NB4 (cell line): ENCODE measurements at regions not wholly inside any gene's neighbourhood (a gene's known extent, or its start where the extent isn't known, plus 50 kb on each side); places are given as distances from the start of the nearest gene placed in this dataset.

Experiments used
- DNase-seq: peaks from one replicate; pipeline ENCODE4 v3.0.0; 2010; ENCODE audit warnings: low read depth
- H3K4me3 ChIP-seq: one replicate; pipeline ENCODE4 v1.5.1; 2011; ENCODE audit warnings: mild to moderate bottlenecking, low read depth, low read length, moderate library complexity
- CTCF ChIP-seq: IDR thresholded peaks from one replicate; pipeline ENCODE4 v1.5.1; 2012; ENCODE audit warnings: low read depth, low read length
- MAX ChIP-seq: IDR thresholded peaks from 2 replicates; pipeline ENCODE4 v1.6.1; 2011; ENCODE audit warnings: low read depth, low read length
- MYC ChIP-seq: IDR thresholded peaks from 2 replicates; pipeline ENCODE4 v1.6.1; 2011; ENCODE audit warnings: low read depth, low read length
- POLR2A ChIP-seq: IDR thresholded peaks from 2 replicates; pipeline ENCODE4 v1.6.1; 2011; ENCODE audit warnings: mild to moderate bottlenecking; ENCODE audit not compliant: insufficient read length; ENCODE audit errors: extremely low read depth

GRCh38 chr5:3282841-3283240 lies 312.8 kb upstream of the IRX1 start:
- DNase-seq = no peak
- H3K4me3 ChIP-seq = no peak overlapping the region
- TF ChIP-seq CTCF = no peak
- TF ChIP-seq POLR2A = no peak
- no peak for TF ChIP-seq MAX
- no peak for TF ChIP-seq MYC

GRCh38 chr5:3281366-3281765 lies 314.3 kb upstream of the IRX1 start:
- H3K4me3 ChIP-seq = no peak overlapping the region
- DNase-seq = no peak
- no peak for TF ChIP-seq CTCF
- TF ChIP-seq POLR2A = no peak
- no peak for TF ChIP-seq MYC
- no peak for TF ChIP-seq MAX

- no peak for DNase-seq
- TF ChIP-seq MAX = no peak
- no peak for TF ChIP-seq MYC
- TF ChIP-seq CTCF = no peak
- no peak for TF ChIP-seq POLR2A
- no peak overlapping the region for H3K4me3 ChIP-seq
Observed at GRCh38 chr5:3278643-3279042, 317.0 kb upstream of the IRX1 start.

GRCh38 chr5:3277590-3278196 lies 317.9 kb upstream of the IRX1 start:
- DNase-seq = no peak
- H3K4me3 ChIP-seq = no peak overlapping the region
- TF ChIP-seq POLR2A = no peak
- no peak for TF ChIP-seq CTCF
- no peak for TF ChIP-seq MYC
- no peak for TF ChIP-seq MAX

- DNase-seq = no peak
- H3K4me3 ChIP-seq = no peak overlapping the region
- no peak for TF ChIP-seq POLR2A
Observed at GRCh38 chr5:3276896-3277295, 318.7 kb upstream of the IRX1 start.

GRCh38 chr5:3269395-3270169 lies 326.1 kb upstream of the IRX1 start:
- no peak for DNase-seq
- TF ChIP-seq CTCF (no peak), POLR2A (no peak), MYC (no peak), MAX (no peak)
- H3K4me3 ChIP-seq = no peak overlapping the region
